Cardiac muscle cell (in vitro differentiated cells and primary cell): ENCODE measurements at regions not wholly inside any gene's neighbourhood (a gene's known extent, or its start where the extent isn't known, plus 50 kb on each side); places are given as distances from the start of the nearest gene placed in this dataset.

Source experiments
- DNase-seq, 2 donors: peaks; one replicate each; pipeline versions ENCODE4 v3.0.0 to v3.0.0-alpha.2; 2010 to 2017; ENCODE audit warnings: low read depth in 1 of 2, low spot score in 1 of 2
- H3K27ac ChIP-seq: fragments of 200-600 bp; sonication (generic); 2 replicates; pipeline ENCODE4 v1.5.1; 2016
- H3K27me3 ChIP-seq: fragments of 200-600 bp; sonication (generic); 2 replicates; pipeline ENCODE4 v1.6.0; 2016; ENCODE audit warnings: control low read depth
- H3K36me3 ChIP-seq: fragments of 200-600 bp; sonication (generic); 2 replicates; pipeline ENCODE4 v1.5.1; 2016; ENCODE audit warnings: control low read depth
- H3K4me1 ChIP-seq: fragments of 200-600 bp; sonication (generic); 2 replicates; pipeline ENCODE4 v1.8.1; 2017; ENCODE audit warnings: low read depth, mild to moderate bottlenecking, mixed run types
- H3K4me3 ChIP-seq: fragments of 200-600 bp; sonication (generic); 2 replicates; pipeline ENCODE4 v1.5.1; 2016; ENCODE audit warnings: mild to moderate bottlenecking
- H3K9me3 ChIP-seq: fragments of 200-600 bp; sonication (generic); 2 replicates; pipeline ENCODE4 v1.5.1; 2017; ENCODE audit warnings: low read depth, mild to moderate bottlenecking, control low read depth
- TF ChIP-seq, protein P1 (sequence below): IDR thresholded peaks from 2 replicates; pipeline ENCODE4 v1.5.1; 2012; ENCODE audit warnings: low read depth, mild to moderate bottlenecking, low read length

DNA sequence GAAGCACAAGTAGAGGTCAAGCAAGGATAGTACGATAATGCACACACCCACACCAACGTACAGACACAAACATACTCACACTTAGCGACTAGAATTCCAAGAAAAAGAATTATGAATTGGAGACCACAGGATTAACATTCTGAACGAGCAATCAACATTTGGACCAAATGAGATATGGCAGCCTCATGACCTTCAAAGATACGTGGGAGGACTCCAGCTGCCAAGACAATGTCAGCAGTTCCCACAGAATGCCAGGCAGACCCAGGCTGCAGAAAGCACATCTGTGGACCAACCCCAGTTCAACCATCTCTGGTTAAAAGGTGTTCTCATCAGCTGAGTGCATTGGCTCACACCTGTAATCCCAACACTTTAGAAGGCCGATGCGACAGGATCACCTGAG lies 187.6 kb upstream of the GRAMD2B start:
- no peak for DNase-seq
- Histone ChIP-seq H3K4me3 (no peak overlapping the region), H3K4me1 (no peaks in the 10 kb centered on the region), H3K9me3 (no peaks in the 10 kb centered on the region), H3K27me3 (no peaks in the 10 kb centered on the region), H3K27ac (no peak overlapping the region), H3K36me3 (no peaks in the 10 kb centered on the region)
- TF ChIP-seq, protein P1, sequence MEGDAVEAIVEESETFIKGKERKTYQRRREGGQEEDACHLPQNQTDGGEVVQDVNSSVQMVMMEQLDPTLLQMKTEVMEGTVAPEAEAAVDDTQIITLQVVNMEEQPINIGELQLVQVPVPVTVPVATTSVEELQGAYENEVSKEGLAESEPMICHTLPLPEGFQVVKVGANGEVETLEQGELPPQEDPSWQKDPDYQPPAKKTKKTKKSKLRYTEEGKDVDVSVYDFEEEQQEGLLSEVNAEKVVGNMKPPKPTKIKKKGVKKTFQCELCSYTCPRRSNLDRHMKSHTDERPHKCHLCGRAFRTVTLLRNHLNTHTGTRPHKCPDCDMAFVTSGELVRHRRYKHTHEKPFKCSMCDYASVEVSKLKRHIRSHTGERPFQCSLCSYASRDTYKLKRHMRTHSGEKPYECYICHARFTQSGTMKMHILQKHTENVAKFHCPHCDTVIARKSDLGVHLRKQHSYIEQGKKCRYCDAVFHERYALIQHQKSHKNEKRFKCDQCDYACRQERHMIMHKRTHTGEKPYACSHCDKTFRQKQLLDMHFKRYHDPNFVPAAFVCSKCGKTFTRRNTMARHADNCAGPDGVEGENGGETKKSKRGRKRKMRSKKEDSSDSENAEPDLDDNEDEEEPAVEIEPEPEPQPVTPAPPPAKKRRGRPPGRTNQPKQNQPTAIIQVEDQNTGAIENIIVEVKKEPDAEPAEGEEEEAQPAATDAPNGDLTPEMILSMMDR, result no peak

DNA sequence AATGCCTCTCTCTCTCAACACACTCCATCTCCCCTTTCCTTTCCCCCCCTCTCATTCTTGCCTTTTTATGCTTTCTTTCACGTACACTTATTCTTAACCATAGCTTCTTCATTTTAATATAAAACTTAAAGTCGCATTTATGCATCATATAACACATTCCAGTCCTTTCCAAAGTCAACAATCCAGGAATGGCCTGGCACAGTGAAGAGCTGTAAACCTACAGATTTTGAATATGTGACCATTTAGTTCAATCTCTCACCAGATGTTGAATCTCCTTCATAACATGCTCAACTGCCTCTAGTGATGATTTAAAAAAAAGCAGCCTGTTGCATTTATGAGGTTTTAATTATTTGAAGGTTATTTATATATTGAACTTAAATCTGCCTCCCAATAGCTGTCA lies 186.2 kb upstream of the GRAMD2B start:
- no peaks in the 10 kb centered on the region for H3K9me3 ChIP-seq
- no peak for DNase-seq
- H3K27ac ChIP-seq, result no peak overlapping the region
- no peaks in the 10 kb centered on the region for H3K36me3 ChIP-seq
- TF ChIP-seq, protein P1, result no peak
- H3K4me1 ChIP-seq, result peaks cover 7% of the 10 kb centered on the region
- H3K27me3 ChIP-seq, result no peaks in the 10 kb centered on the region
- no peak overlapping the region for H3K4me3 ChIP-seq

DNA sequence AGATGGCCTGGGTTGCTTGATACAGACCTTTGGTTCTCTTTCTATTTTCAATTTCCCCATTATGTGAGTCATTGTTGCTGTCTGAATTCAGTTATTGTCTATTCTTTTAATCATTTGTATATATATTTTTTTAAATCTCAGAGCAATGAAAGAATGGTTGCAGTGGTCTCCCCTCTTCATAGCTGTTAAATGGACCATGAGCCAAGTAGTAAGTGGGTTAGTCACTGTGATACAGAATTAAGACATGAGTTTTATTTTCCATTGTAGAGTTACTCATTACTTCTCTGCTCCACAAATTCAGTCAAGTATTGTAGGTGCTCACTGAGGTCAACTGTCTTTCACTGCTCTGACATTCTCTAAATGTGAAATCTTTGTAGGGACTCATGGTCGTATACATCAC lies 174.6 kb upstream of the GRAMD2B start:
- H3K4me1 ChIP-seq, result no peaks in the 10 kb centered on the region
- TF ChIP-seq, protein P1, result no peak
- H3K27ac ChIP-seq, result no peak overlapping the region
- H3K9me3 ChIP-seq, result no peaks in the 10 kb centered on the region
- no peak overlapping the region for H3K4me3 ChIP-seq
- H3K36me3 ChIP-seq, result no peaks in the 10 kb centered on the region
- no peaks in the 10 kb centered on the region for H3K27me3 ChIP-seq
- DNase-seq, result no peak

DNA sequence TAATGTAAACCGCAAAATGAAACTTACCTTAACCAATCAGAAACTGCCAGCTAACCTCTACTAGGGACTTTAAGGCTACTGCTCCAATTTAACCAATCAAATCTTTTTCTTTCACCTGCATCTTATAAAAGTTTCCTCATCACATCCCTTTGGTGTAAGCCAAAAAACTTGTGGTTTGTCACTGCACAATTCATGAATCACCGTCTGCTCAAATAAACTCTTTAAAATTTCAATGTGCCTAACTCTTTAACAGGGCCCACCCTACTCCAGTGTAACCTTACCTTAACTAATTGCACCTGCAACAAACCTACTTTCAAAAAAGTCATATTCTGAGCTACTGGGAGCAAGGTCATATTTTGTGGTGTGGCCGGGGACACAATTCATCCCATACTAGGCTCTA lies 172.2 kb upstream of the GRAMD2B start:
- no peaks in the 10 kb centered on the region for H3K36me3 ChIP-seq
- no peaks in the 10 kb centered on the region for H3K4me1 ChIP-seq
- H3K4me3 ChIP-seq, result no peak overlapping the region
- no peaks in the 10 kb centered on the region for H3K27me3 ChIP-seq
- DNase-seq, result no peak
- H3K9me3 ChIP-seq, result no peaks in the 10 kb centered on the region
- no peak overlapping the region for H3K27ac ChIP-seq
- TF ChIP-seq, protein P1, result no peak

DNA sequence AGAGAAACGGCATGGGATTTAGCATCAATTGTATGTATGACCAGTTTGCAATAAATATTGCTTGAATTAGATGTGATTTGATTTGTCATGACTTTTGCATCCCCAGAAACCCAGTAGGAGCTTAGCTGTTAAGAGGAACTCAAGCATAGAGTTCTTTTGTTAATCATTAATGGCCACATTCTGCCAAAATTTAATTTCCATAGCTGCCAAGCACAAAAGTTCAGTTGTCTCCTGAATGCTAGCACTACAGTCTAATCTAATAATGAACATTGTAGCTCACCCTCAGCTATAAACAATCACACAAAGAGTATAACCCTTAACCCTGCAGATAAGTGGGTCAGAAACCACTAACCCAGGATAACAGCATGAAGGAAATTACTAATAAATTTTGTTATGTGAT lies 169.8 kb upstream of the GRAMD2B start:
- Histone ChIP-seq H3K27ac (no peak overlapping the region), H3K9me3 (no peaks in the 10 kb centered on the region)
- TF ChIP-seq, protein P1, result no peak

DNA sequence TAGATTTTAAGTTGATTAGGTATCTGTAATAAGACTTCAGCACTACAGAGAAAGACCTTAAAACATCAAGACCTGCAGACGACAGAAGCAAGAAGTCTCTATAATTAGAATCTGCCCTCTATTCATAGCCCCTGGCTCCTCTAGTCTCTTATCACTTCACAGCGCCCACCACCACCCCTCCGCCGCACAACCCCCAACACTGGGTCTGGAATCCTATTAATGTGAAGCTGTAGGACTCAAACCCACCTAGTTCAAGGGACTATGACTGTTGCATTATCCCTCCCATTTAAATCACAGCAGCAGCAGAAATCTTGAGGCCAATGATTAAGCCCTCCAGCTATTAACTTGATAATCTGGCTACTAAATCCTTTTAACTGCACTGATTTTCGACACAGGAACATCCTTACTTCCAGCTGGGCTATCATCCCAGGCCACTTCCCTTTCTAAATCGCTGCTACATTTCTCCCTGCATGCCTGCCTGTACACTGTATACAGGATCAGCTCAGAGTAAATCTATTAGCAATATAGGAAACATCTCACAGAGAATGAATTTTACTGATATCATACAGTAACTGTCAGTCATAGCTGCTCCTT lies 159.5 kb upstream of the GRAMD2B start:
- peaks cover 20% of the 10 kb centered on the region for H3K4me1 ChIP-seq
- H3K27me3 ChIP-seq, result no peaks in the 10 kb centered on the region
- DNase-seq, result peak in 1 of 2 donors; percentile 59
- TF ChIP-seq, protein P1, result no peak
- H3K27ac ChIP-seq, result peak overlapping the region; percentile 86
- no peaks in the 10 kb centered on the region for H3K9me3 ChIP-seq
- no peak overlapping the region for H3K4me3 ChIP-seq
- H3K36me3 ChIP-seq, result no peaks in the 10 kb centered on the region

More for the DNA sequence above, 169.8 kb upstream of the GRAMD2B start:
- Histone ChIP-seq H3K4me3 (no peak overlapping the region), H3K27me3 (no peaks in the 10 kb centered on the region), H3K4me1 (no peaks in the 10 kb centered on the region), H3K36me3 (no peaks in the 10 kb centered on the region)
- DNase-seq, result no peak
